GM20000 (cell line): ENCODE measurements at regions not wholly inside any gene's neighbourhood (a gene's known extent, or its start where the extent isn't known, plus 50 kb on each side); places are given as distances from the start of the nearest gene placed in this dataset.
"Not testable (repeated sequence)": the region's sequence is repeated elsewhere in the genome, so short reads cannot be mapped to it uniquely, and the experiment has no call there.

Source experiments
- DNase-seq: peaks from one replicate; pipeline ENCODE4 v3.0.0; 2012; ENCODE audit warnings: low spot score
- CTCF ChIP-seq: IDR thresholded peaks from 2 replicates; pipeline ENCODE4 v1.5.1; 2012; ENCODE audit warnings: mild to moderate bottlenecking, control low read depth; ENCODE audit errors: extremely low read depth, missing control alignments

GRCh38 chr1:29406814-29407213, 170.5 kb downstream of the PTPRU start:
- TF ChIP-seq CTCF: no peak
- no peak for DNase-seq

- DNase-seq: not testable (repeated sequence)
Observed at GRCh38 chr1:29400203-29400602, 163.9 kb downstream of the PTPRU start.

GRCh38 chr1:29399465-29399864, 163.1 kb downstream of the PTPRU start:
- TF ChIP-seq CTCF: no peak
- DNase-seq: no peak

GRCh38 chr1:29398431-29398830, 162.1 kb downstream of the PTPRU start:
- no peak for TF ChIP-seq CTCF
- DNase-seq: no peak

- no peak for DNase-seq
- TF ChIP-seq CTCF: no peak
Observed at GRCh38 chr1:29397981-29398380, 161.7 kb downstream of the PTPRU start.

- DNase-seq: no peak
- no peak for TF ChIP-seq CTCF
Observed at GRCh38 chr1:29397256-29397590, 160.9 kb downstream of the PTPRU start.

GRCh38 chr1:29396438-29397255, 160.3 kb downstream of the PTPRU start:
- no peak for TF ChIP-seq CTCF
- no peak for DNase-seq
